Omental fat pad (tissue), 3 donors: ENCODE measurements at regions not wholly inside any gene's neighbourhood (a gene's known extent, or its start where the extent isn't known, plus 50 kb on each side); places are given as distances from the start of the nearest gene placed in this dataset.
"Not testable (repeated sequence)": the region's sequence is repeated elsewhere in the genome, so short reads cannot be mapped to it uniquely, and the experiment has no call there.

ENCODE experiments used
- ATAC-seq: fragments of 150-250 bp; one replicate; pipeline ENCODE4 v1.9.1; 2016; ENCODE audit warnings: mild to moderate bottlenecking, moderate library complexity; ENCODE audit not compliant: low FRiP score
- DNase-seq: peaks from one replicate; pipeline ENCODE4 v3.0.0-alpha.2; 2019; ENCODE audit warnings: low spot score
- CTCF ChIP-seq, 3 donors: fragments of 450-650 bp; IDR thresholded peaks; one replicate each; pipeline ENCODE4 v1.5.1; 2016 to 2017; ENCODE audit warnings: antibody characterized with exemption in 3 of 3, mild to moderate bottlenecking in 3 of 3, moderate library complexity in 2 of 3

DNA sequence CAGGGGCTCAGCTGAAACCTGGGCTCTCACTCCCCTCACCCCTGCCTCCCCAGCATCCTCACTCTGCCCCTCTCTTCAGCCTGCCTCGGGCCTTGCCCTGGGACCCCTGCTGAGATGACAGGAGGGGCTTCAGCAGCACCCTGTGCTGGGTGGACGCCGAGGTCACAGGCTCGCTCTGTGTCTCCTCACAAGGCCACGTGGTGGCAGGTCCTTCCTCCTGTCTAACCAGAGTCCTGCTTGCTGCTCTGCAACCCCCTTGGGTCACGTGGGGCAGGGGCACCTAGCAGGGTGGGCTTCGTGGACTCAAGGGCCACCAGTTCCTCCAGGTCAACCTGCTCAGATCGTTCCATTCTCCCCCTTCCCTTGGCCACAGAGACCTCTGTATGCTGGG is 90.4 kb downstream of the TMEM121 start:
- ATAC-seq = peak; percentile 41
- TF ChIP-seq CTCF (IDR thresholded peaks at IDR 0.05) = no peak
- DNase-seq = no peak

DNA sequence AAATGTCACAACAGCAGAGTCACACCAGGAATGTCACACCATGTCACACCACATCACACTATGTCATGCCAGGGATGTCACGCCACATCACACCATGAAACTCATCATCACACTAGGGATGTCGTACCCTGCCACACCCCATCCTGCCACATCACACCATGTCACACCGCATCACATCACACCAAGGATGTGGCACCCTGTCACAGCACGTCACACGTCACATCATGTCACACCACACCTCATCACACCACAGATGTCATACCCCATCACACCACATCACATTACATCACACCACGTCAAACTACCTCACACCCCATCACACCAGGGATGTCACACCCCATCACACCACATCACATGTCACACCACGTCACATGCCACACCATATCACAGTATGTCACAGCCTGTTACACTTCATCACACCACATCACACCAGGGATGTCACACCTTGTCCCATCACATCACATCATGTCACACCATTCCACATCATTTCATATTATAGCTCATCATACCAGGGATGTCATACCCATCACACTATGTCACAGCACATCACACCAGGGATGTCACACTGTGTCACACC is 90.9 kb downstream of the TMEM121 start:
- peak; percentile 4 for ATAC-seq
- TF ChIP-seq CTCF (IDR thresholded peaks at IDR 0.05) = no peak
- DNase-seq = no peak

GRCh38 chr14:105617805-105618204 is 91.4 kb downstream of the TMEM121 start:
- not testable (repeated sequence) for DNase-seq, ATAC-seq

GRCh38 chr14:105619324-105619723 is 92.9 kb downstream of the TMEM121 start:
- DNase-seq, ATAC-seq: not testable (repeated sequence)

DNA sequence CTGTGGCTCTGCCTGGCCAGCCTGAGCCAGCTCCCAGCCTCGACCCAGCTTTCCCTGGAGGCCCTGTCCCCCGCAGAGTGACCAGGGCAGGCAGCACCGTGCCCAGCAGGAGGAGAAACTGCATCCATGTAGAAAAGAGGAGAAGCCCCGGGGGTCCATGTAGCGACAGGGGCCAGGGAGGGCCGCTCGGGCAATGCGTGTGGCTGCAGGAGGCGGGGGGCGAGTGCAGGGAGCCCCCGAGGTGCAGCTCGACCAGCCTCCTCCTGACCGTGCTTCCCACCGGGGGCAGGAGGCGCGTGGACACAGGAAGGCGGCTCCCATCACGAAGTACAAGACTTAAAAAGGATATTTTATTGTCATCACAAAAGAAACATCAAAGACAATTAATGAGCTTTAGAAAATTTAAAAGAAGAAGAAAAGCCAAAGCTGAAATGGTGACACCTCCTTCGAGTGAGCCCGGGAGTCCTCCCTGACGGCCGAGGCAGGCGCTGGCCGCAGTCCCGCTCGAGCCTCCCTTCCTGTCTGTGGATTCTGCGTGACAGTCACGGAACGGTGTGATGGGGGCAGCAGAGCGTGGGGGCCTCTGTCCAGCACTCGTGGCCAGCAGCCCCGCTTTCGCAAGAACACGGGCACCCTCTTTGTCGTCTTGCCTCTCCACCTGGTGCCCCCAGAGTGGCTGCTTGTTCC is 93.9 kb downstream of the TMEM121 start:
- DNase-seq, ATAC-seq: not testable (repeated sequence)

DNA sequence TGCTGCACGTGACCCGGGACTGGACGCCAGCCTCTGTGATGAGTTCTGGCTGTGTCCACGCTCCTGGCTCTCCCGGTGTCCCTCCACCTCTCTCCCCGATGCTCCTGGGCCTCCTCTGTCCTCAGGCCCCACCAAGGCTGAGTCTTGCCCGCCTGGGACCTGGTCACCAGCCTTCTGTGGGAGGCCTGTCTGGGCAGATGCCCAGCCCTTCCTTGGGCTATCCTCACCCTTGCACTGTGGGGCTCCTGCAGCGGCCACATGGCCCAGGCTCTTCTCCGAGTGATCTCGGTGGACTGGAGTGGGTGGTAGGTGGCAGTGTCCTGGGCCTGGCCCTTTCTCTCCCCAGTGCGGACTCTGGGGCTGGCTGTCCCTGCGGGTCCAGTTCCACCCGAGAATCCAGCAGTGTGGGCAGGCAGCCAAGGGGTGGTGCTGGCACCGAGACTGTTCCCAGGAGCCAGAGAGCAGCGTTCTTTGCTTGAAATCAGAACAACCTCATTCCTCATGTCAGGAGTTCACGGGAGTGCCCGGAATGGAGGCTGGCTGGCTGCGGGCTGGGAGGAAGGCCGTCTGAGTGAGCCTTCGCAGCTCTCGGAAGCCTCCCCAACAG is 94.6 kb downstream of the TMEM121 start:
- ATAC-seq, DNase-seq: not testable (repeated sequence)

DNA sequence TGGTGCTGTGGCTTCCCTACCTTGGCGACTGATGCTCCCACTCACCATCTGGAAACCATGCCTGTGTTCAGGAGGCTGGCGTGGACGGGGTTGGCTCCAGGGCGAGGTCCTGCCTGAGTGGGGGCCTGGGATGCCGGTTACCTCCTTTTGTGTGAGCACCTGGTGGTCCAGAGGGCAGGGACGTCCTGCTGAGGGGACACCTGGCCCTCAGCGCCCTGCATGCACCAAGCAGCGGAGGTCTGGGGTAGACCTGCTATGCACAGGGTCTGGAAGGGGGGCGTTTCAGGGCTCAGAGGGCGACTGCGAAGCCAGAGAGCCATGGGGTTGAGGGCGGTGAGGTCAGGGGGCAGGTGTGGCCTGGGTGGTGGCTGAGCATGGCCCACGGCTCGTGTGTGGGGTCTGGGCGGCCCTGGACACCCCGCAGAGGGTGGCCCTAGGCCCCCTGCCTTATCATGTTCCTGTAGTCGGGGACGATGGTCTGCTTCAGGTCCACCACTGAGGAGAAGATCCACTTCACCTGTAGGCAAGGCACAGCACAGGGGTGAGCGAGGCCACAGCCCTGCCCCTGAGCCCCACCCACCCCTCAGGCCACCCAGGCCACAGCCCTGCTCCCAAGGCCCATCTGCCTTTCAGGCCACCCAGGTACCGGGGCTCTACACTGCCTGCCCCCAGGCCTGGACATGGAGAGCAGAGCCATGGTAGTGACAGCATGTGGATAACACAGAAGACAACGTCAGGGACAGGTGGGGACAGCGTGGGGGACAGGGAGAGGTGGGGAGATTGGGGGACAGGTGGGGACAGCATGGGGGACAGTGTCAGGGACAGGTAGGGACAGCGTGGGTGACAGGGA is 95.3 kb downstream of the TMEM121 start:
- DNase-seq = not testable (repeated sequence)

GRCh38 chr14:105622329-105622955 is 96.1 kb downstream of the TMEM121 start:
- ATAC-seq (no peak), DNase-seq (no peak)
- no peak for TF ChIP-seq CTCF (IDR thresholded peaks at IDR 0.05)

More for the DNA sequence above, 95.3 kb downstream of the TMEM121 start:
- ATAC-seq = not testable (repeated sequence)

DNA sequence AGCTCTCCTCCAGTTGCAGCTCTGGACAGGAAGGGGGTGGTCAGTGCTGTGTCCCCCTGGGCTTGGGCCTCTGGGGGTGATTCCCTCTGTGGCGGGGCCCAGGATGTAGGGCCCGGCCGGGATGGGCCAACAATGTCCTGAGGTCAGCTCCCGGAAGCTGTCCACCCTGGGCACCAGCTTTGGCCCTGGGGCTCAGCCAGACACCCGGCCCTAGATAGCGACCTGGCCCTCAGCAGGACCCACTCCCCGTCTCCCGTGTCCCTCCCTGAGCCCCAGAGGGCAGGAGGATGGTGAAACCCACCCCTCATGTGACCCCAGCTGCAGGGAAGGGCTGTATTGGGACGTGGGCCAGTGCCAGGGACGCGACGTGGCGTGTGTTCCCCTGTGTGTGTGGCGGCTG is 96.8 kb downstream of the TMEM121 start:
- not testable (repeated sequence) for ATAC-seq, DNase-seq

DNA sequence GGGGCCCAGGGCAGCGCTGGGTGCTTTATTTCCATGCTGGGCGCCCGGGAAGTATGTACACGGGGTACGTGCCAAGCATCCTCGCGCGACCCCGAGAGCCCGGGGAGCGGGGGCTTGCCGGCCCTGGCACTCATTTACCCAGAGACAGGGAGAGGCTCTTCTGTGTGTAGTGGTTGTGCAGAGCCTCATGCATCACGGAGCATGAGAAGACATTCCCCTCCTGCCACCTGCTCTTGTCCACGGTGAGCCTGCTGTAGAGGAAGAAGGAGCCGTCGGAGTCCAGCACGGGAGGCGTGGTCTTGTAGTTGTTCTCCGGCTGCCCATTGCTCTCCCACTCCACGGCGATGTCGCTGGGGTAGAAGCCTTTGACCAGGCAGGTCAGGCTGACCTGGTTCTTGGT is 98.0 kb downstream of the TMEM121 start:
- not testable (repeated sequence) for DNase-seq, ATAC-seq

- ATAC-seq, DNase-seq: not testable (repeated sequence)
Measured at GRCh38 chr14:105624749-105625434, 98.5 kb downstream of the TMEM121 start.

- not testable (repeated sequence) for DNase-seq, ATAC-seq
Measured at GRCh38 chr14:105625448-105625847, 99.1 kb downstream of the TMEM121 start.

GRCh38 chr14:105626111-105626510 is 99.7 kb downstream of the TMEM121 start:
- not testable (repeated sequence) for ATAC-seq, DNase-seq

- ATAC-seq, DNase-seq: not testable (repeated sequence)
Measured at GRCh38 chr14:105626651-105627050, 100.3 kb downstream of the TMEM121 start.
